Dendritic cell treated with granulocyte-macrophage colony-stimulating factor and Interleukin-4, amounts not matched to agents 40 ng/mL and 50 ng/mL, for 4 days (primary cell): ENCODE measurements at regions not wholly inside any gene's neighbourhood (a gene's known extent, or its start where the extent isn't known, plus 50 kb on each side); places are given as distances from the start of the nearest gene placed in this dataset.

Source experiments
- H3K27ac Mint-ChIP-seq: one replicate; pipeline ENCODE4 v1.8.0; 2022; ENCODE audit warnings: mild to moderate bottlenecking, mixed read lengths
- H3K27me3 Mint-ChIP-seq: one replicate; pipeline ENCODE4 v1.8.0; 2022; ENCODE audit warnings: mild to moderate bottlenecking, mixed read lengths
- H3K36me3 Mint-ChIP-seq: one replicate; pipeline ENCODE4 v1.8.0; 2022; ENCODE audit warnings: low read depth, mixed read lengths
- H3K4me1 Mint-ChIP-seq: one replicate; pipeline ENCODE4 v1.8.0; 2022; ENCODE audit warnings: low read depth, mixed read lengths
- H3K4me3 Mint-ChIP-seq: one replicate; pipeline ENCODE4 v1.8.0; 2022; ENCODE audit warnings: mild to moderate bottlenecking, moderate library complexity, mixed read lengths
- H3K9me3 Mint-ChIP-seq: one replicate; pipeline ENCODE4 v1.8.0; 2022; ENCODE audit warnings: mixed read lengths
- intact Hi-C: fragments of 100-400 bp; cut with micrococcal nuclease; formaldehyde crosslinking; loops from one replicate; pipeline ENCODE4 v1.15.0; 2022

- peaks cover 10% of the 10 kb centered on the region for H3K9me3 Mint-ChIP-seq
- peaks cover 7% of the 10 kb centered on the region for H3K27me3 Mint-ChIP-seq
- no peak overlapping the region for H3K27ac Mint-ChIP-seq
- intact Hi-C loops: no loop called here
- no peak overlapping the region for H3K4me3 Mint-ChIP-seq
- no peaks in the 10 kb centered on the region for H3K4me1 Mint-ChIP-seq
- no peaks in the 10 kb centered on the region for H3K36me3 Mint-ChIP-seq
Observed at GRCh38 chr1:209443975-209444651, 139.4 kb upstream of the CAMK1G start.

GRCh38 chr1:209444961-209445360 is 138.6 kb upstream of the CAMK1G start:
- peaks cover 4% of the 10 kb centered on the region for H3K9me3 Mint-ChIP-seq
- H3K4me3 Mint-ChIP-seq: no peak overlapping the region
- H3K36me3 Mint-ChIP-seq: no peaks in the 10 kb centered on the region
- intact Hi-C loops: no loop called here
- H3K27ac Mint-ChIP-seq: no peak overlapping the region
- no peaks in the 10 kb centered on the region for H3K4me1 Mint-ChIP-seq
- peaks cover 8% of the 10 kb centered on the region for H3K27me3 Mint-ChIP-seq

GRCh38 chr1:209445576-209445975 is 137.9 kb upstream of the CAMK1G start:
- Mint-ChIP-seq H3K4me1 (no peaks in the 10 kb centered on the region), H3K9me3 (no peaks in the 10 kb centered on the region), H3K27me3 (peaks cover 3% of the 10 kb centered on the region), H3K36me3 (no peaks in the 10 kb centered on the region), H3K27ac (no peak overlapping the region), H3K4me3 (no peak overlapping the region)
- intact Hi-C loops: no loop called here

- intact Hi-C loops: no loop called here
- no peaks in the 10 kb centered on the region for H3K36me3 Mint-ChIP-seq
- H3K9me3 Mint-ChIP-seq: no peaks in the 10 kb centered on the region
- peaks cover 2% of the 10 kb centered on the region for H3K27me3 Mint-ChIP-seq
- H3K27ac Mint-ChIP-seq: no peak overlapping the region
- H3K4me1 Mint-ChIP-seq: no peaks in the 10 kb centered on the region
- no peak overlapping the region for H3K4me3 Mint-ChIP-seq
Observed at GRCh38 chr1:209446356-209446755, 137.2 kb upstream of the CAMK1G start.

- Mint-ChIP-seq H3K36me3 (no peaks in the 10 kb centered on the region), H3K4me3 (no peak overlapping the region), H3K27me3 (peaks cover 4% of the 10 kb centered on the region), H3K9me3 (no peaks in the 10 kb centered on the region), H3K27ac (no peak overlapping the region), H3K4me1 (peaks cover 4% of the 10 kb centered on the region)
- intact Hi-C loops: no loop called here
Observed at GRCh38 chr1:209454340-209454994, 129.0 kb upstream of the CAMK1G start.

GRCh38 chr1:209455145-209455544 is 128.4 kb upstream of the CAMK1G start:
- Mint-ChIP-seq H3K4me1 (peaks cover 4% of the 10 kb centered on the region), H3K27ac (no peak overlapping the region), H3K27me3 (peaks cover 2% of the 10 kb centered on the region), H3K4me3 (no peak overlapping the region), H3K36me3 (no peaks in the 10 kb centered on the region), H3K9me3 (no peaks in the 10 kb centered on the region)
- intact Hi-C loops: no loop called here

- peaks cover 4% of the 10 kb centered on the region for H3K4me1 Mint-ChIP-seq
- no peaks in the 10 kb centered on the region for H3K36me3 Mint-ChIP-seq
- H3K9me3 Mint-ChIP-seq: peaks cover 1% of the 10 kb centered on the region
- no peak overlapping the region for H3K27ac Mint-ChIP-seq
- intact Hi-C loops: no loop called here
- peaks cover 2% of the 10 kb centered on the region for H3K27me3 Mint-ChIP-seq
- no peak overlapping the region for H3K4me3 Mint-ChIP-seq
Observed at GRCh38 chr1:209455661-209456358, 127.7 kb upstream of the CAMK1G start.

- Mint-ChIP-seq H3K36me3 (no peaks in the 10 kb centered on the region), H3K4me1 (peaks cover 4% of the 10 kb centered on the region), H3K27ac (no peak overlapping the region), H3K27me3 (peaks cover 2% of the 10 kb centered on the region), H3K4me3 (no peak overlapping the region), H3K9me3 (peaks cover 12% of the 10 kb centered on the region)
- intact Hi-C loops: no loop called here
Observed at GRCh38 chr1:209456878-209457277, 126.6 kb upstream of the CAMK1G start.

GRCh38 chr1:209457401-209458125 is 126.0 kb upstream of the CAMK1G start:
- peaks cover 4% of the 10 kb centered on the region for H3K4me1 Mint-ChIP-seq
- no peaks in the 10 kb centered on the region for H3K36me3 Mint-ChIP-seq
- H3K9me3 Mint-ChIP-seq: peaks cover 16% of the 10 kb centered on the region
- intact Hi-C loops: no loop called here
- no peak overlapping the region for H3K4me3 Mint-ChIP-seq
- peaks cover 2% of the 10 kb centered on the region for H3K27me3 Mint-ChIP-seq
- no peak overlapping the region for H3K27ac Mint-ChIP-seq

- H3K27ac Mint-ChIP-seq: no peak overlapping the region
- H3K36me3 Mint-ChIP-seq: no peaks in the 10 kb centered on the region
- H3K4me1 Mint-ChIP-seq: peaks cover 4% of the 10 kb centered on the region
- no peak overlapping the region for H3K4me3 Mint-ChIP-seq
- peaks cover 2% of the 10 kb centered on the region for H3K27me3 Mint-ChIP-seq
- H3K9me3 Mint-ChIP-seq: peaks cover 16% of the 10 kb centered on the region
- intact Hi-C loops: no loop called here
Observed at GRCh38 chr1:209458921-209459320, 124.6 kb upstream of the CAMK1G start.

- peaks cover 2% of the 10 kb centered on the region for H3K27me3 Mint-ChIP-seq
- H3K36me3 Mint-ChIP-seq: no peaks in the 10 kb centered on the region
- H3K9me3 Mint-ChIP-seq: peaks cover 16% of the 10 kb centered on the region
- peaks cover 4% of the 10 kb centered on the region for H3K4me1 Mint-ChIP-seq
- H3K27ac Mint-ChIP-seq: no peak overlapping the region
- no peak overlapping the region for H3K4me3 Mint-ChIP-seq
- intact Hi-C loops: no loop called here
Observed at GRCh38 chr1:209461168-209461567, 122.3 kb upstream of the CAMK1G start.

- peaks cover 4% of the 10 kb centered on the region for H3K4me1 Mint-ChIP-seq
- intact Hi-C loops: no loop called here
- H3K36me3 Mint-ChIP-seq: no peaks in the 10 kb centered on the region
- H3K27me3 Mint-ChIP-seq: peaks cover 2% of the 10 kb centered on the region
- H3K27ac Mint-ChIP-seq: no peak overlapping the region
- H3K4me3 Mint-ChIP-seq: no peak overlapping the region
- H3K9me3 Mint-ChIP-seq: peaks cover 16% of the 10 kb centered on the region
Observed at GRCh38 chr1:209462433-209462832, 121.1 kb upstream of the CAMK1G start.

- H3K36me3 Mint-ChIP-seq: no peaks in the 10 kb centered on the region
- intact Hi-C loops: no loop called here
- peaks cover 16% of the 10 kb centered on the region for H3K9me3 Mint-ChIP-seq
- no peak overlapping the region for H3K4me3 Mint-ChIP-seq
- H3K4me1 Mint-ChIP-seq: no peaks in the 10 kb centered on the region
- H3K27me3 Mint-ChIP-seq: no peaks in the 10 kb centered on the region
- no peak overlapping the region for H3K27ac Mint-ChIP-seq
Observed at GRCh38 chr1:209463441-209463840, 120.1 kb upstream of the CAMK1G start.

GRCh38 chr1:209473025-209473424 is 110.5 kb upstream of the CAMK1G start:
- no peaks in the 10 kb centered on the region for H3K4me1 Mint-ChIP-seq
- intact Hi-C loops: no loop called here

More at GRCh38 chr1:209473025-209473424, 110.5 kb upstream of the CAMK1G start:
- Mint-ChIP-seq H3K4me3 (no peak overlapping the region), H3K27me3 (no peaks in the 10 kb centered on the region), H3K9me3 (peaks cover 17% of the 10 kb centered on the region), H3K36me3 (no peaks in the 10 kb centered on the region), H3K27ac (no peak overlapping the region)
